OCI-LY1 (cell line): ENCODE measurements at regions not wholly inside any gene's neighbourhood (a gene's known extent, or its start where the extent isn't known, plus 50 kb on each side); places are given as distances from the start of the nearest gene placed in this dataset.
"Not testable (repeated sequence)": the region's sequence is repeated elsewhere in the genome, so short reads cannot be mapped to it uniquely, and the experiment has no call there.

Experiments used
- CTCF ChIP-seq: fragments of 200-600 bp; sonication (generic), shearing (Covaris generic); IDR thresholded peaks from 2 replicates; pipeline ENCODE4 v1.5.1; 2017; ENCODE audit warnings: mild to moderate bottlenecking, antibody characterized with exemption, low read length, moderate library complexity, mixed read lengths
- EZH2 ChIP-seq: fragments of 200-600 bp; sonication (generic), shearing (Covaris generic); IDR thresholded peaks from 2 replicates; pipeline ENCODE4 v1.8.0; 2017; ENCODE audit warnings: borderline replicate concordance, mixed run types, mild to moderate bottlenecking, antibody characterized with exemption, low read length, moderate library complexity, mixed read lengths

- TF ChIP-seq CTCF, EZH2: not testable (repeated sequence)
Measured at GRCh38 chr9:94388011-94388406, 59.6 kb upstream of the NUTM2F start.
